Activated B cell treated with CpG ODN at 0.5 μM for 24 hours (primary cell): ENCODE measurements at regions not wholly inside any gene's neighbourhood (a gene's known extent, or its start where the extent isn't known, plus 50 kb on each side); places are given as distances from the start of the nearest gene placed in this dataset.
"Not testable (repeated sequence)": the region's sequence is repeated elsewhere in the genome, so short reads cannot be mapped to it uniquely, and the experiment has no call there.

Source experiments
- ATAC-seq: fragments of 200-7000 bp; cut with Tn5 transposase; one replicate; pipeline ENCODE4 v1.10.0; 2021; ENCODE audit warnings: low read depth, mild to moderate bottlenecking, moderate library complexity
- CTCF ChIA-PET: fragments of 350-600 bp; sonication (Branson Sonifier 250); formaldehyde crosslinking; loops from one replicate; lab custom pipeline; 2021; ENCODE audit warnings: antibody characterized with exemption; lab: Charles Lee
- POLR2A ChIA-PET: fragments of 350-600 bp; sonication (Branson Sonifier 250); formaldehyde crosslinking; loops from one replicate; lab custom pipeline; 2021; ENCODE audit warnings: antibody characterized with exemption; lab: Charles Lee
- DNase-seq: peaks from one replicate; pipeline ENCODE4 v3.0.0; 2022
- H3K27ac Mint-ChIP-seq: one replicate; pipeline ENCODE4 v1.8.0; 2020; ENCODE audit warnings: mixed read lengths
- H3K27me3 Mint-ChIP-seq: one replicate; pipeline ENCODE4 v1.8.0; 2021; ENCODE audit warnings: mixed read lengths
- H3K36me3 Mint-ChIP-seq: one replicate; pipeline ENCODE4 v1.8.0; 2021; ENCODE audit warnings: low read depth, mixed read lengths
- H3K4me1 Mint-ChIP-seq: one replicate; pipeline ENCODE4 v1.8.0; 2021; ENCODE audit warnings: mixed read lengths
- H3K4me3 Mint-ChIP-seq: one replicate; pipeline ENCODE4 v1.8.0; 2020; ENCODE audit warnings: mild to moderate bottlenecking, mixed read lengths
- H3K9me3 Mint-ChIP-seq: one replicate; pipeline ENCODE4 v1.8.0; 2020; ENCODE audit warnings: mixed read lengths
- CTCF ChIP-seq: fragments of 200-600 bp; IDR thresholded peaks from one replicate; pipeline ENCODE4 v1.8.0; 2022; ENCODE audit warnings: antibody characterized with exemption, mild to moderate bottlenecking
- intact Hi-C: fragments of 100-400 bp; cut with micrococcal nuclease; formaldehyde crosslinking; loops from one replicate; pipeline ENCODE4 v1.15.1; 2024

- Mint-ChIP-seq H3K9me3 (peaks cover 5% of the 10 kb centered on the region), H3K36me3 (no peaks in the 10 kb centered on the region), H3K4me3 (no peak overlapping the region), H3K27ac (no peak overlapping the region), H3K27me3 (no peaks in the 10 kb centered on the region), H3K4me1 (no peaks in the 10 kb centered on the region)
- ChIA-PET POLR2A (no interaction called here), CTCF (no interaction called here)
- intact Hi-C loops = no loop called here
- ATAC-seq (no peak), DNase-seq (no peak)
- TF ChIP-seq CTCF = no peak
Observed at GRCh38 chr20:12570371-12570770, 438.4 kb upstream of the SPTLC3 start.

GRCh38 chr20:12573442-12573841 lies 435.3 kb upstream of the SPTLC3 start:
- intact Hi-C loops = no loop called here
- Mint-ChIP-seq H3K9me3 (peaks cover 5% of the 10 kb centered on the region), H3K36me3 (no peaks in the 10 kb centered on the region), H3K4me1 (no peaks in the 10 kb centered on the region), H3K27ac (no peak overlapping the region), H3K27me3 (no peaks in the 10 kb centered on the region), H3K4me3 (no peak overlapping the region)
- no peak for DNase-seq
- no peak for TF ChIP-seq CTCF
- ATAC-seq = no peak
- CTCF ChIA-PET = no interaction called here
- POLR2A ChIA-PET = no interaction called here

GRCh38 chr20:12575352-12576095 lies 433.2 kb upstream of the SPTLC3 start:
- no peak overlapping the region for H3K4me3 Mint-ChIP-seq
- no peak overlapping the region for H3K27ac Mint-ChIP-seq
- no peak for TF ChIP-seq CTCF
- no peaks in the 10 kb centered on the region for H3K27me3 Mint-ChIP-seq
- intact Hi-C loops = no loop called here
- POLR2A ChIA-PET = no interaction called here
- H3K9me3 Mint-ChIP-seq = peaks cover 5% of the 10 kb centered on the region
- CTCF ChIA-PET = no interaction called here
- no peak for DNase-seq
- H3K36me3 Mint-ChIP-seq = no peaks in the 10 kb centered on the region
- ATAC-seq = no peak
- no peaks in the 10 kb centered on the region for H3K4me1 Mint-ChIP-seq

- TF ChIP-seq CTCF = no peak
- no peaks in the 10 kb centered on the region for H3K27me3 Mint-ChIP-seq
- DNase-seq = no peak
- intact Hi-C loops = no loop called here
- CTCF ChIA-PET = no interaction called here
- H3K4me3 Mint-ChIP-seq = no peak overlapping the region
- no peaks in the 10 kb centered on the region for H3K36me3 Mint-ChIP-seq
- H3K27ac Mint-ChIP-seq = no peak overlapping the region
- H3K9me3 Mint-ChIP-seq = peaks cover 7% of the 10 kb centered on the region
- no peak for ATAC-seq
- no peaks in the 10 kb centered on the region for H3K4me1 Mint-ChIP-seq
- POLR2A ChIA-PET = no interaction called here
Observed at GRCh38 chr20:12577213-12577612, 431.6 kb upstream of the SPTLC3 start.

- no peak for TF ChIP-seq CTCF
- intact Hi-C loops = no loop called here
- peaks cover 4% of the 10 kb centered on the region for H3K9me3 Mint-ChIP-seq
- no peaks in the 10 kb centered on the region for H3K4me1 Mint-ChIP-seq
- ChIA-PET POLR2A (no interaction called here), CTCF (no interaction called here)
- no peaks in the 10 kb centered on the region for H3K27me3 Mint-ChIP-seq
- no peaks in the 10 kb centered on the region for H3K36me3 Mint-ChIP-seq
- DNase-seq = no peak
- no peak overlapping the region for H3K27ac Mint-ChIP-seq
- H3K4me3 Mint-ChIP-seq = no peak overlapping the region
- no peak for ATAC-seq
Observed at GRCh38 chr20:12581644-12582289, 427.0 kb upstream of the SPTLC3 start.

GRCh38 chr20:12582710-12583109 lies 426.1 kb upstream of the SPTLC3 start:
- POLR2A ChIA-PET, CTCF ChIA-PET, H3K27ac Mint-ChIP-seq, DNase-seq, H3K4me1 Mint-ChIP-seq, H3K4me3 Mint-ChIP-seq, ATAC-seq, H3K9me3 Mint-ChIP-seq, H3K27me3 Mint-ChIP-seq, H3K36me3 Mint-ChIP-seq, intact Hi-C loops: not testable (repeated sequence)
